HCT116 (cell line): ENCODE measurements at regions not wholly inside any gene's neighbourhood (a gene's known extent, or its start where the extent isn't known, plus 50 kb on each side); places are given as distances from the start of the nearest gene placed in this dataset.

ENCODE experiments used
- ATAC-seq: fragments of 200-7000 bp; cut with Tn5 transposase; 2 replicates; pipeline ENCODE4 v1.9.1; 2020; ENCODE audit warnings: mild to moderate bottlenecking, moderate library complexity
- BruUV-seq: library from RNA; stranded (reverse); fragments of 400-500 nt; replicated peaks from 2 replicates; lab custom pipeline; 2021; lab: Mats Ljungman, UMichigan
- CTCF ChIA-PET: fragments of 300-600 bp; sonication (Branson Sonifier 250); formaldehyde crosslinking; loops from one replicate; lab custom pipeline; 2021; ENCODE audit warnings: antibody characterized with exemption; lab: Charles Lee
- POLR2A ChIA-PET: fragments of 300-600, 350-600 bp; sonication (Branson Sonifier 250); formaldehyde crosslinking; loops from one replicate; lab custom pipeline; 2021; ENCODE audit warnings: antibody characterized with exemption; lab: Charles Lee
- RAD21 ChIA-PET, 2 experiments: fragments of 300-600 bp; sonication (Branson Sonifier 250); formaldehyde crosslinking; loops; one replicate each; lab custom pipeline; 2023; ENCODE audit warnings: low total read pairs in 2 of 2; ENCODE audit not compliant: uncharacterized antibody in 2 of 2, unreplicated experiment in 2 of 2, low non-redundant PET in 1 of 2; lab: Charles Lee
- DNase-seq: peaks from one replicate; pipeline ENCODE4 v3.0.0-alpha.2; 2010; ENCODE audit warnings: low read depth, low spot score
- H2AFZ ChIP-seq: fragments of 200-600 bp; shearing (Covaris generic), sonication (generic); 2 replicates; pipeline ENCODE4 v1.6.1; 2017; ENCODE audit warnings: low read depth, mixed run types, mixed read lengths, antibody characterized with exemption, low read length; ENCODE audit not compliant: poor library complexity, severe bottlenecking
- H3K27ac ChIP-seq: 2 replicates; pipeline ENCODE4 v1.5.1; 2012; ENCODE audit warnings: low read depth, low read length
- H3K27me3 ChIP-seq: fragments of 200-600 bp; sonication (generic); 2 replicates; pipeline ENCODE4 v1.6.1; 2016; ENCODE audit warnings: mixed run types, low read length, mixed read lengths; ENCODE audit not compliant: insufficient read depth
- H3K36me3 ChIP-seq, 2 experiments: fragments of 200-500 bp in 1 of 2; fragments of 200-600 bp in 1 of 2; sonication (Bioruptor generic) in 1 of 2; sonication (generic) in 1 of 2; 2 replicates each; pipeline versions ENCODE4 v1.5.1 to v1.6.1; 2014 to 2016; ENCODE audit warnings: low read length in 2 of 2, inconsistent platforms in 1 of 2, mixed read lengths in 1 of 2, mixed run types in 1 of 2; ENCODE audit not compliant: insufficient read depth in 2 of 2, control insufficient read depth in 1 of 2
- H3K4me1 ChIP-seq, 2 experiments: fragments of 200-600 bp in 1 of 2; sonication (generic) in 1 of 2; 2 replicates each; pipeline versions ENCODE4 v1.5.1 to v1.6.1; 2012 to 2017; ENCODE audit warnings: low read length in 2 of 2, inconsistent platforms in 1 of 2, mild to moderate bottlenecking in 1 of 2, mixed read lengths in 1 of 2, mixed run types in 1 of 2, moderate library complexity in 1 of 2; ENCODE audit not compliant: insufficient read depth in 2 of 2, control insufficient read depth in 1 of 2
- H3K4me2 ChIP-seq: fragments of 200-600 bp; sonication (generic); 2 replicates; pipeline ENCODE4 v1.6.1; 2017; ENCODE audit warnings: mixed run types, low read length, mixed read lengths
- H3K4me3 ChIP-seq, 2 experiments: fragments of 200-600 bp in 1 of 2; sonication (generic) in 1 of 2; replicated peaks in 1 of 2; 2 replicates each; pipeline ENCODE4 v1.5.1; 2011 to 2016; ENCODE audit warnings: low read length in 2 of 2, control low read depth in 1 of 2, low read depth in 1 of 2, mild to moderate bottlenecking in 1 of 2, mixed read lengths in 1 of 2, mixed run types in 1 of 2
- H3K79me2 ChIP-seq: fragments of 200-600 bp; sonication (generic); 2 replicates; pipeline ENCODE4 v1.6.1; 2017; ENCODE audit warnings: mild to moderate bottlenecking, mixed run types, low read length, moderate library complexity, mixed read lengths; ENCODE audit not compliant: insufficient read depth
- H3K9ac ChIP-seq: fragments of 200-600 bp; sonication (generic); 2 replicates; pipeline ENCODE4 v1.6.1; 2016; ENCODE audit warnings: low read length, mixed read lengths
- H3K9me2 ChIP-seq: fragments of 200-600 bp; sonication (generic), shearing (Covaris generic); 2 replicates; pipeline ENCODE4 v1.6.1; 2017; ENCODE audit warnings: mixed run types, mild to moderate bottlenecking, moderate library complexity; ENCODE audit not compliant: insufficient read depth
- H3K9me3 ChIP-seq, 2 experiments: fragments of 200-500 bp in 1 of 2; fragments of 200-600 bp in 1 of 2; sonication (Bioruptor generic) in 1 of 2; sonication (generic) in 1 of 2; 2 replicates each; pipeline ENCODE4 v1.6.1; 2014 to 2017; ENCODE audit warnings: low read length in 2 of 2, mixed read lengths in 2 of 2, inconsistent platforms in 1 of 2, low read depth in 1 of 2, mild to moderate bottlenecking in 1 of 2, mixed run types in 1 of 2, moderate library complexity in 1 of 2; ENCODE audit not compliant: control insufficient read depth in 1 of 2, insufficient read depth in 1 of 2
- H4K20me1 ChIP-seq: fragments of 200-600 bp; sonication (generic), shearing (Covaris generic); 2 replicates; pipeline ENCODE4 v1.6.1; 2017; ENCODE audit warnings: mixed run types, mild to moderate bottlenecking, moderate library complexity; ENCODE audit not compliant: insufficient read depth
- EGR1 ChIP-seq: IDR thresholded peaks from 2 replicates; pipeline ENCODE4 v1.6.1; 2012; ENCODE audit warnings: low read depth
- ELF1 ChIP-seq: IDR thresholded peaks from 2 replicates; pipeline ENCODE4 v1.6.1; 2012; ENCODE audit warnings: low read depth, borderline replicate concordance
- JUND ChIP-seq: IDR thresholded peaks from 2 replicates; pipeline ENCODE4 v1.6.1; 2012
- MAX ChIP-seq: IDR thresholded peaks from 2 replicates; pipeline ENCODE4 v1.6.1; 2012
- POLR2A ChIP-seq: IDR thresholded peaks from 2 replicates; pipeline ENCODE4 v1.7.0; 2011; ENCODE audit warnings: borderline replicate concordance; ENCODE audit not compliant: insufficient read depth, insufficient read length; ENCODE audit errors: extremely low read depth
- ZFX ChIP-seq: fragments of 450-650 bp; IDR thresholded peaks from 2 replicates; pipeline ENCODE4 v1.6.1; 2017
- ZNF274 ChIP-seq: fragments of 200-500 bp; sonication (Bioruptor generic); IDR thresholded peaks from 2 replicates; pipeline ENCODE4 v1.6.1; 2014; ENCODE audit warnings: mild to moderate bottlenecking, low read depth, low read length, inconsistent platforms
- intact Hi-C: fragments of 100-400 bp; cut with micrococcal nuclease; formaldehyde crosslinking; loops from 2 replicates; pipeline ENCODE4 v1.10.0; 2022
- TF ChIP-seq, protein P1 (sequence below): IDR thresholded peaks from 2 replicates; pipeline ENCODE4 v1.6.1; 2012

- TF ChIP-seq POLR2A, result no peak
Observed at GRCh38 chr3:176362191-176362731, 835.0 kb downstream of the TBL1XR1 start (continued).

DNA sequence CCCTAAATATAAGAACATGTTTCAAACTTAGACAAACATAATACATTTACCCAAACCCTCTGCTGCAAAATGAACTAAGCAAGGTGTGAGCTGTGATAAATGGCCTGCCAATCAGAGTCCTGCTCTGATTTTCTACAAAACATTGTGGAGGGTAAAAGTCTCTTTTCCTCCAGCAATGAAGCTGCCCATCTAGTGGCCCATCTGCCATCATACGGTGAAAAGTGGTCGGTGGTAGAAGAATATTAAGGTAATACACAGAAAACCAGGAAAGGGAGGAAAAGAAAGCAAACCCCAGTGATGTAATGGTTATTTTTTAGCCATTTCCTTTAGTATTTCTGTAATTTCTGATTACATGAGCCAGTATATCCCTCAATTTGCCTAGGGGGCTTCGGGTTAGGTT, 838.1 kb downstream of the TBL1XR1 start:
- RAD21 ChIA-PET, result no interaction called here
- H3K4me3 ChIP-seq, result no peak overlapping the region
- H3K9me2 ChIP-seq, result no peaks in the 10 kb centered on the region
- no peaks in the 10 kb centered on the region for H3K9me3 ChIP-seq
- no peak for DNase-seq
- no peaks in the 10 kb centered on the region for H3K79me2 ChIP-seq
- no peak for TF ChIP-seq ZFX
- TF ChIP-seq ZNF274, result no peak
- TF ChIP-seq MAX, result no peak
- TF ChIP-seq, all 23 proteins: peak for 0
- ChIA-PET POLR2A (no interaction called here), CTCF (no interaction called here)
- H3K9ac ChIP-seq, result no peak overlapping the region
- no peak for ATAC-seq
- H3K4me2 ChIP-seq, result no peak overlapping the region
- H3K27ac ChIP-seq, result no peak overlapping the region
- H3K36me3 ChIP-seq, result no peaks in the 10 kb centered on the region
- BruUV-seq, result no TSS peak
- H3K4me1 ChIP-seq, result no peaks in the 10 kb centered on the region
- intact Hi-C loops, result no loop called here
- no peaks in the 10 kb centered on the region for H3K27me3 ChIP-seq
- H4K20me1 ChIP-seq, result no peaks in the 10 kb centered on the region
- no peak overlapping the region for H2AFZ ChIP-seq

DNA sequence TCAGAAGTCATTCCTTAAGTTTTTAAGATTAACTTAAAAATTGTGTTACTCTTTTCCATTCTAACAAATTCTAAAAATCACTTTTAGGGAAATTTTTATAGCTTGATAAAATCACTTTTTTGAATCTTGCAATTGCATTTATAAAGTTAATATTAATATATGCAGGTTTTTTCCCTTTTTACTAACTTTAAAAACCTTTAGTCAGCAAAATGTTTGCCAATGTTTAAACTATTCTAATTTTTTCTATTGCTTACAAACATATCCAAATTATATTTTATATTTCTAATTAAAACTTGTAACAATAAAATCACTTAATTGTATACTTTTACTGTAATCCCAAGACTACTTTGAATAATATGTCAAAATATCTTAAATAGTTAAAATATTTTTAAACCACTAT, 839.4 kb downstream of the TBL1XR1 start:
- ChIA-PET RAD21 (no interaction called here), CTCF (no interaction called here), POLR2A (no interaction called here)
- Histone ChIP-seq H3K9me3 (no peaks in the 10 kb centered on the region), H4K20me1 (no peaks in the 10 kb centered on the region), H3K9ac (no peak overlapping the region), H3K27ac (no peak overlapping the region), H3K27me3 (no peaks in the 10 kb centered on the region), H3K79me2 (no peaks in the 10 kb centered on the region), H3K9me2 (no peaks in the 10 kb centered on the region)
- BruUV-seq, result no TSS peak
- intact Hi-C loops, result no loop called here
- DNase-seq, result no peak
- TF ChIP-seq ELF1, result no peak
- TF ChIP-seq, protein P1, sequence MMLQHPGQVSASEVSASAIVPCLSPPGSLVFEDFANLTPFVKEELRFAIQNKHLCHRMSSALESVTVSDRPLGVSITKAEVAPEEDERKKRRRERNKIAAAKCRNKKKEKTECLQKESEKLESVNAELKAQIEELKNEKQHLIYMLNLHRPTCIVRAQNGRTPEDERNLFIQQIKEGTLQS, result no peak
- TF ChIP-seq JUND, result no peak
- no peak for TF ChIP-seq POLR2A
- TF ChIP-seq EGR1, result no peak
- no peak for TF ChIP-seq ZNF274
- TF ChIP-seq, all 23 proteins: peak for 0
- Histone ChIP-seq H3K4me1 (peaks cover 0 to 2% of the 10 kb centered on the region in 2 experiments; a peak in 1 of 4 replicates), H2AFZ (no peak overlapping the region), H3K4me3 (no peak overlapping the region), H3K4me2 (no peak overlapping the region), H3K36me3 (no peaks in the 10 kb centered on the region)
- ATAC-seq, result no peak
